Hepatocyte (in vitro differentiated cells): ENCODE measurements at regions not wholly inside any gene's neighbourhood (a gene's known extent, or its start where the extent isn't known, plus 50 kb on each side); places are given as distances from the start of the nearest gene placed in this dataset.

ENCODE experiments used
- DNase-seq: peaks from one replicate; pipeline ENCODE4 v3.0.0-alpha.2; 2016; ENCODE audit warnings: low spot score
- H2AFZ ChIP-seq: fragments of 200-600 bp; sonication (generic); 2 replicates; pipeline ENCODE4 v1.6.0; 2016; ENCODE audit warnings: antibody characterized with exemption, mild to moderate bottlenecking
- H3K27ac ChIP-seq: fragments of 200-600 bp; sonication (generic); 2 replicates; pipeline ENCODE4 v1.5.1; 2016; ENCODE audit warnings: mild to moderate bottlenecking
- H3K27me3 ChIP-seq: fragments of 200-600 bp; sonication (generic); 2 replicates; pipeline ENCODE4 v1.6.1; 2016
- H3K36me3 ChIP-seq: fragments of 200-600 bp; sonication (generic); replicated peaks from 2 replicates; pipeline ENCODE4 v1.5.1; 2016; ENCODE audit warnings: low read depth; ENCODE audit not compliant: insufficient read depth
- H3K4me1 ChIP-seq: fragments of 200-600 bp; sonication (generic); 2 replicates; pipeline ENCODE4 v1.5.1; 2016; ENCODE audit warnings: mild to moderate bottlenecking, moderate library complexity; ENCODE audit not compliant: insufficient read depth
- H3K4me2 ChIP-seq: fragments of 200-600 bp; sonication (generic); 2 replicates; pipeline ENCODE4 v1.6.0; 2016
- H3K4me3 ChIP-seq: fragments of 200-600 bp; sonication (generic); 2 replicates; pipeline ENCODE4 v1.5.1; 2016; ENCODE audit warnings: mild to moderate bottlenecking
- H3K79me2 ChIP-seq: fragments of 200-600 bp; sonication (generic); 2 replicates; pipeline ENCODE4 v1.6.0; 2017; ENCODE audit warnings: mild to moderate bottlenecking
- H3K9me2 ChIP-seq: fragments of 200-600 bp; sonication (generic); replicated peaks from 2 replicates; pipeline ENCODE4 v1.6.0; 2017; ENCODE audit warnings: mild to moderate bottlenecking; ENCODE audit not compliant: insufficient read depth
- H3K9me3 ChIP-seq: fragments of 200-600 bp; sonication (generic); 2 replicates; pipeline ENCODE4 v1.5.1; 2016; ENCODE audit warnings: low read depth, mild to moderate bottlenecking
- H4K20me1 ChIP-seq: fragments of 200-600 bp; sonication (generic); 2 replicates; pipeline ENCODE4 v1.6.0; 2016; ENCODE audit warnings: mild to moderate bottlenecking; ENCODE audit not compliant: insufficient read depth, poor library complexity, severe bottlenecking
- EZH2 ChIP-seq: fragments of 200-600 bp; sonication (generic); IDR thresholded peaks from 2 replicates; pipeline ENCODE4 v1.6.1; 2016; ENCODE audit warnings: antibody characterized with exemption, mild to moderate bottlenecking, borderline replicate concordance
- EZH2phosphoT487 ChIP-seq: fragments of 200-600 bp; sonication (generic); IDR thresholded peaks from one replicate; pipeline ENCODE4 v1.6.1; 2018; ENCODE audit warnings: antibody characterized with exemption, mild to moderate bottlenecking, low read depth, moderate library complexity; ENCODE audit not compliant: unreplicated experiment, severe bottlenecking
- WGBS: methylation state at CpG from one replicate; pipeline ENCODE4 v1.1.6; 2016; ENCODE audit warnings: low lambda C conversion rate; ENCODE audit errors: missing lambda C conversion rate; 5-methylcytosine and 5-hydroxymethylcytosine counted together
- TF ChIP-seq, protein P1 (sequence below): fragments of 200-600 bp; sonication (generic); IDR thresholded peaks from 2 replicates; pipeline ENCODE4 v1.5.1; 2016; ENCODE audit warnings: antibody characterized with exemption, mild to moderate bottlenecking; ENCODE audit not compliant: poor library complexity

DNA sequence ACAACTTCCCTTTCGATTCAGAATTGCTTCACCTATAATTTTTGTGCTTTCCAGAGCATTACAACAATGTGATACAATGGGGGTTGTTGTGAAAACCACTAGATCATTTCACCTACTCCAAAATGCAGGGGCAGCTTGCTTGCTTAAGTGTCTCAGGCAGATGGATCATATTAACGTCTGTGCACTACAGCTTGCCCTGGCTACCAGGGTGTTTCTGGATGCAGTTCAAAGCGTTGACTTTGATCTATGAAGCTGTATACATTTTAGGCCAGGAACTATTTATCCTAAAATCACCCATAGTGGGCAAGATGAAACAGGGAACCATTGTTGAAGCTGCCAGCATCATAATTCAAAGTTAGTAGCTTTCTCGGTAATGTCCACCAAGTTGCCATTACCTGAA lies 339.5 kb upstream of the HSF2 start:
- H3K27ac ChIP-seq = no peak overlapping the region
- DNase-seq = no peak
- no peaks in the 10 kb centered on the region for H4K20me1 ChIP-seq
- no peaks in the 10 kb centered on the region for H3K79me2 ChIP-seq
- H3K4me3 ChIP-seq = no peak overlapping the region
- no peaks in the 10 kb centered on the region for H3K9me3 ChIP-seq
- H3K4me1 ChIP-seq = peaks cover 10% of the 10 kb centered on the region
- no peak overlapping the region for H2AFZ ChIP-seq
- no peaks in the 10 kb centered on the region for H3K27me3 ChIP-seq
- H3K9me2 ChIP-seq = no peaks in the 10 kb centered on the region
- no peak overlapping the region for H3K4me2 ChIP-seq
- TF ChIP-seq, protein P1, sequence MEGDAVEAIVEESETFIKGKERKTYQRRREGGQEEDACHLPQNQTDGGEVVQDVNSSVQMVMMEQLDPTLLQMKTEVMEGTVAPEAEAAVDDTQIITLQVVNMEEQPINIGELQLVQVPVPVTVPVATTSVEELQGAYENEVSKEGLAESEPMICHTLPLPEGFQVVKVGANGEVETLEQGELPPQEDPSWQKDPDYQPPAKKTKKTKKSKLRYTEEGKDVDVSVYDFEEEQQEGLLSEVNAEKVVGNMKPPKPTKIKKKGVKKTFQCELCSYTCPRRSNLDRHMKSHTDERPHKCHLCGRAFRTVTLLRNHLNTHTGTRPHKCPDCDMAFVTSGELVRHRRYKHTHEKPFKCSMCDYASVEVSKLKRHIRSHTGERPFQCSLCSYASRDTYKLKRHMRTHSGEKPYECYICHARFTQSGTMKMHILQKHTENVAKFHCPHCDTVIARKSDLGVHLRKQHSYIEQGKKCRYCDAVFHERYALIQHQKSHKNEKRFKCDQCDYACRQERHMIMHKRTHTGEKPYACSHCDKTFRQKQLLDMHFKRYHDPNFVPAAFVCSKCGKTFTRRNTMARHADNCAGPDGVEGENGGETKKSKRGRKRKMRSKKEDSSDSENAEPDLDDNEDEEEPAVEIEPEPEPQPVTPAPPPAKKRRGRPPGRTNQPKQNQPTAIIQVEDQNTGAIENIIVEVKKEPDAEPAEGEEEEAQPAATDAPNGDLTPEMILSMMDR = no peak
- TF ChIP-seq EZH2 (no peak), EZH2phosphoT487 (no peak)
- H3K36me3 ChIP-seq = no peaks in the 10 kb centered on the region
- WGBS = 43% methylated on average over 4 of the region's 4 CpGs

DNA sequence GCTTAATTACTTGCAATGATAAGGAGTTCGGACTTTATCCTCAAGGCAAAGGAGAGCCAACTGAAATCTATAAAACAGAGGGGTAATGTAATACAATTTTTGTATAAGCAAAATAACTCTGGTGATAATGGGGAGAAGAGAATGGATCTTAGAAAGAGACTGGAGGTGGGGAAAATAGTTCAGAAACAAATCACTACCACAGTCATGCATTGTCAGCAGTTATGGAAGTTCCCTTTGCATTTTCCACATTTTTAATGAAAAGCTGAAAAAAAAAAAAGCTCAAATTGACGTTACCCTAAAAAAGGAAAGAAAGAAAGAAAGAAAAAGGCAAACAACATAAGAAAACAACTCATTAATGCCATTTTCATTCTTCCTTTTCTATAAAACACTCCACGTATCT lies 337.6 kb upstream of the HSF2 start:
- H3K9me3 ChIP-seq = no peaks in the 10 kb centered on the region
- WGBS = 64% methylated on average over 3 of the region's 3 CpGs
- H4K20me1 ChIP-seq = no peaks in the 10 kb centered on the region
- H3K4me1 ChIP-seq = peaks cover 10% of the 10 kb centered on the region
- no peaks in the 10 kb centered on the region for H3K27me3 ChIP-seq
- no peak overlapping the region for H2AFZ ChIP-seq
- H3K79me2 ChIP-seq = no peaks in the 10 kb centered on the region
- no peaks in the 10 kb centered on the region for H3K9me2 ChIP-seq
- H3K4me2 ChIP-seq = no peak overlapping the region
- H3K27ac ChIP-seq = no peak overlapping the region
- no peak for DNase-seq
- no peak overlapping the region for H3K4me3 ChIP-seq
- TF ChIP-seq EZH2phosphoT487 (no peak), EZH2 (no peak)
- TF ChIP-seq, protein P1 = no peak
- no peaks in the 10 kb centered on the region for H3K36me3 ChIP-seq

DNA sequence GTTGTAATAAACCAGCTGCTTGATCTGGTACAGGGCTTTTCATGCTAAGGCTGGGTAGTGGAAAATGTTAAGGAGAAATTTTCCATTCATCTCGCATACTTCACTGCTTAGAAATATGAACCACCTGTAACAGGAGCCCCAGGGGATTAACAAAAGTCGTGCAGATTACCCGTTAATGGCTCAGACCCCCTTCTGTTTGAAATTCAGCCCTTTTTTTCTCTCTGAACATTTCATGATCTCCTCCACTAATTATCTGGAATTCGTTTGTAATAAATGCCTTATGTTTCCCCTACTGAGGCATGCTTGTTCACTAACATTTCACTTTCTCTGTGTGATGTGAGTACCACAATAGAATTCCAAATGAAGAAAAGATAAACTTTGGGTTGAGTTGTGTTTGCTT lies 336.4 kb upstream of the HSF2 start:
- Histone ChIP-seq H3K79me2 (no peaks in the 10 kb centered on the region), H3K27ac (peak overlapping the region; percentile 26)

More for the DNA sequence above, 336.4 kb upstream of the HSF2 start:
- TF ChIP-seq EZH2phosphoT487 = no peak
- TF ChIP-seq, protein P1 = no peak
- no peak for TF ChIP-seq EZH2
- peaks cover 10% of the 10 kb centered on the region for H3K4me1 ChIP-seq
- H3K9me2 ChIP-seq = no peaks in the 10 kb centered on the region
- H3K36me3 ChIP-seq = no peaks in the 10 kb centered on the region
- H3K4me3 ChIP-seq = no peak overlapping the region
- 29% methylated on average over 4 of the region's 4 CpGs for WGBS
- peak overlapping the region; percentile 45 for H3K4me2 ChIP-seq
- peak; percentile 25 for DNase-seq
- no peaks in the 10 kb centered on the region for H3K27me3 ChIP-seq
- no peak overlapping the region for H2AFZ ChIP-seq
- no peaks in the 10 kb centered on the region for H3K9me3 ChIP-seq
- no peaks in the 10 kb centered on the region for H4K20me1 ChIP-seq
